Upper lobe of left lung (tissue), 6 donors: ENCODE measurements at regions not wholly inside any gene's neighbourhood (a gene's known extent, or its start where the extent isn't known, plus 50 kb on each side); places are given as distances from the start of the nearest gene placed in this dataset.

Experiments
- ATAC-seq, 2 donors: fragments of 200-7000 bp; cut with Tn5 transposase; one replicate each; pipeline ENCODE4 v1.9.1; 2022; ENCODE audit warnings: mild to moderate bottlenecking in 2 of 2, moderate library complexity in 2 of 2; ENCODE audit not compliant: low FRiP score in 2 of 2
- DNase-seq, 2 donors: peaks; one replicate each; pipeline ENCODE4 v3.0.0-alpha.2; 2019 to 2020
- H3K27ac ChIP-seq, 4 donors: fragments of 200-600 bp; sonication (generic); one replicate each; pipeline ENCODE4 v1.5.1; 2016 to 2019
- H3K27me3 ChIP-seq, 4 donors: fragments of 200-600 bp; sonication (generic); one replicate each; pipeline ENCODE4 v1.5.1; 2017 to 2019
- H3K36me3 ChIP-seq, 4 donors: fragments of 200-600 bp; sonication (generic); one replicate each; pipeline ENCODE4 v1.5.1; 2016 to 2019
- H3K4me1 ChIP-seq, 4 donors: fragments of 200-600 bp; sonication (generic); one replicate each; pipeline ENCODE4 v1.5.1; 2018 to 2019
- H3K4me3 ChIP-seq, 4 donors: fragments of 200-600 bp; sonication (generic); one replicate each; pipeline ENCODE4 v1.5.1; 2017 to 2019; ENCODE audit warnings: mild to moderate bottlenecking in 2 of 4, moderate library complexity in 1 of 4
- H3K9me3 ChIP-seq, 4 donors: fragments of 200-600 bp; sonication (generic); one replicate each; pipeline ENCODE4 v1.5.1; 2018 to 2019
- CTCF ChIP-seq, 6 experiments: fragments of 450-650 bp in 4 of 6; fragments of 200-600 bp in 2 of 6; sonication (generic) in 2 of 6; IDR thresholded peaks; one replicate each; pipeline ENCODE4 v1.5.1; 2016 to 2019; ENCODE audit warnings: antibody characterized with exemption in 6 of 6
- EP300 ChIP-seq, 4 donors: sonication (generic); formaldehyde crosslinking; IDR thresholded peaks; one replicate each; pipeline ENCODE4 v1.5.1; 2017; ENCODE audit warnings: antibody characterized with exemption in 4 of 4, control low read depth in 2 of 4
- POLR2A ChIP-seq, 4 donors: fragments of 450-650 bp; IDR thresholded peaks; one replicate each; pipeline ENCODE4 v1.5.1; 2016 to 2017; ENCODE audit warnings: antibody characterized with exemption in 4 of 4, mild to moderate bottlenecking in 2 of 4
- POLR2AphosphoS5 ChIP-seq, 2 donors: sonication (generic); formaldehyde crosslinking; IDR thresholded peaks; one replicate each; pipeline ENCODE4 v1.5.1; 2017; ENCODE audit warnings: antibody characterized with exemption in 2 of 2
- WGBS, 2 donors: methylation state at CpG; one replicate each; pipeline ENCODE4 v1.1.5; 2017 to 2018; 5-methylcytosine and 5-hydroxymethylcytosine counted together
- donor health status: DM: no; HTN: no; CAD: no; lungs with moderate emphysema.
- donor health status: DM: no; HTN: yes; CAD: no; lungs with severe emphysema.

- DNase-seq, result no peak
- Histone ChIP-seq H3K36me3 (no peaks in the 10 kb centered on the region), H3K4me3 (no peak overlapping the region), H3K4me1 (no peaks in the 10 kb centered on the region), H3K27ac (no peak overlapping the region), H3K9me3 (no peaks in the 10 kb centered on the region), H3K27me3 (no peaks in the 10 kb centered on the region)
- no peak for ATAC-seq
- TF ChIP-seq POLR2AphosphoS5 (IDR thresholded peaks at IDR 0.05) (no peak), CTCF (IDR thresholded peaks at IDR 0.05) (no peak), POLR2A (IDR thresholded peaks at IDR 0.05) (no peak), EP300 (IDR thresholded peaks at IDR 0.05) (no peak)
- 76 to 83% methylated on average over 3 of the region's 3 CpGs for WGBS, 2 donors
These were observed 184.0 kb upstream of the GALNTL6 start for GRCh38 chr4:171629182-171629581.

GRCh38 chr4:171626554-171626953 is 186.7 kb upstream of the GALNTL6 start:
- ATAC-seq (no peak), DNase-seq (no peak)
- TF ChIP-seq POLR2A (IDR thresholded peaks at IDR 0.05), result no peak
- no peaks in the 10 kb centered on the region for H3K4me1 ChIP-seq
- H3K27ac ChIP-seq, result no peak overlapping the region
- H3K4me3 ChIP-seq, result no peak overlapping the region
- 82 to 85% methylated on average over 4 of the region's 4 CpGs for WGBS, 2 donors
- no peaks in the 10 kb centered on the region for H3K27me3 ChIP-seq
- no peaks in the 10 kb centered on the region for H3K9me3 ChIP-seq
- no peaks in the 10 kb centered on the region for H3K36me3 ChIP-seq

- Histone ChIP-seq H3K9me3 (no peaks in the 10 kb centered on the region), H3K27ac (no peak overlapping the region), H3K4me3 (no peak overlapping the region), H3K36me3 (no peaks in the 10 kb centered on the region), H3K4me1 (no peaks in the 10 kb centered on the region), H3K27me3 (no peaks in the 10 kb centered on the region)
- ATAC-seq, result no peak
- WGBS, 2 donors, result 63 to 70% methylated on average over 3 of the region's 3 CpGs
- TF ChIP-seq CTCF (IDR thresholded peaks at IDR 0.05), result no peak
- TF ChIP-seq POLR2AphosphoS5 (IDR thresholded peaks at IDR 0.05), result no peak
- TF ChIP-seq POLR2A (IDR thresholded peaks at IDR 0.05), result no peak
- TF ChIP-seq EP300 (IDR thresholded peaks at IDR 0.05), result no peak
- DNase-seq, result no peak
These were observed 190.5 kb upstream of the GALNTL6 start for GRCh38 chr4:171622729-171623128.

- Histone ChIP-seq H3K27ac (no peak overlapping the region), H3K4me1 (no peaks in the 10 kb centered on the region), H3K27me3 (no peaks in the 10 kb centered on the region), H3K4me3 (no peak overlapping the region), H3K36me3 (no peaks in the 10 kb centered on the region), H3K9me3 (no peaks in the 10 kb centered on the region)
- TF ChIP-seq POLR2AphosphoS5 (IDR thresholded peaks at IDR 0.05), result no peak
- no peak for TF ChIP-seq EP300 (IDR thresholded peaks at IDR 0.05)
- TF ChIP-seq CTCF (IDR thresholded peaks at IDR 0.05), result no peak
- DNase-seq (no peak), ATAC-seq (no peak)
These were observed 191.6 kb upstream of the GALNTL6 start for GRCh38 chr4:171621646-171622045.

GRCh38 chr4:171612907-171613306 is 200.3 kb upstream of the GALNTL6 start:
- Histone ChIP-seq H3K4me1 (no peaks in the 10 kb centered on the region), H3K4me3 (no peak overlapping the region), H3K9me3 (no peaks in the 10 kb centered on the region), H3K27me3 (no peaks in the 10 kb centered on the region), H3K36me3 (no peaks in the 10 kb centered on the region), H3K27ac (no peak overlapping the region)
- no peak for TF ChIP-seq CTCF (IDR thresholded peaks at IDR 0.05)
- no peak for TF ChIP-seq POLR2AphosphoS5 (IDR thresholded peaks at IDR 0.05)
- TF ChIP-seq POLR2A (IDR thresholded peaks at IDR 0.05), result no peak
- TF ChIP-seq EP300 (IDR thresholded peaks at IDR 0.05), result no peak
- 39 to 46% methylated on average over 2 of the region's 2 CpGs for WGBS, 2 donors
- peak in 1 of 2 donors; percentile 24 for ATAC-seq
- no peak for DNase-seq
